ENCODE measurements at regions not wholly inside any gene's neighbourhood (a gene's known extent, or its start where the extent isn't known, plus 50 kb on each side); places are given as distances from the start of the nearest gene placed in this dataset.

DNA sequence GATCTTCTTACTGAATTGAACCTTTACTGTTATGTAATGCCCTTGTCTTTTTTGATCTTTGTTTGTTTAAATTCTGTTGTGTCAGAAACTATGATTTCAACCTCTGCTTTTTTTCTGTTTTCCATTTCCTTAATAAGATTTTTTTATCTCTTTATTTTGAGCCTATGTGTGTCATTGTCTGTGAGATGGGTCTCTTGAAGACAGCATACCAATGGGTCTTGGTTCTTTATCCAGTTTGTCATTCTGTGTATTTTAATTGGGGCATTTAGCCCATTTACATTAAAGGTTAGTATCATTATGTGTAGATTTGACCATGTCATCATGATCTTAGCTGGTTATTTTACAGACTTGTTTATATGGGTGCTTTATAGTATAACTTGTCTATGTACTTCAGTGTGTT is 1803.3 kb downstream of the SLITRK5 start:
- Histone ChIP-seq H3K36me3 (ENCODE audit: control insufficient read depth, insufficient read depth, low read length) (no peaks in the 10 kb centered on the region), H3K27me3 (ENCODE audit: control insufficient read depth, insufficient read depth, low read length) (no peaks in the 10 kb centered on the region), H3K4me3 (ENCODE audit: low read depth, low read length) (no peak overlapping the region), H3K9me3 (ENCODE audit: control insufficient read depth in 2 of 2, low read length in 2 of 2) (peaks cover 3 to 10% of the 10 kb centered on the region in 2 experiments), H3K27ac (ENCODE audit: insufficient read depth, low read length, poor library complexity, severe bottlenecking) (no peak overlapping the region), H3K4me1 (ENCODE audit: control insufficient read depth, insufficient read depth, low read length, poor library complexity, severe bottlenecking) (no peaks in the 10 kb centered on the region)
- ATAC-seq (ENCODE audit: low read depth in 2 of 2) (no peak), DNase-seq (no peak)
- H3K9me3 Mint-ChIP-seq: peaks cover 0 to 41% (median 16%) of the 10 kb centered on the region in 7 donors
- no peaks in the 10 kb centered on the region for H3K36me3 Mint-ChIP-seq
- no peaks in the 10 kb centered on the region for H3K4me1 Mint-ChIP-seq
- no peaks in the 10 kb centered on the region for H3K27me3 Mint-ChIP-seq
- H3K27ac Mint-ChIP-seq: no peak overlapping the region
- no peak overlapping the region for H3K4me3 Mint-ChIP-seq

DNA sequence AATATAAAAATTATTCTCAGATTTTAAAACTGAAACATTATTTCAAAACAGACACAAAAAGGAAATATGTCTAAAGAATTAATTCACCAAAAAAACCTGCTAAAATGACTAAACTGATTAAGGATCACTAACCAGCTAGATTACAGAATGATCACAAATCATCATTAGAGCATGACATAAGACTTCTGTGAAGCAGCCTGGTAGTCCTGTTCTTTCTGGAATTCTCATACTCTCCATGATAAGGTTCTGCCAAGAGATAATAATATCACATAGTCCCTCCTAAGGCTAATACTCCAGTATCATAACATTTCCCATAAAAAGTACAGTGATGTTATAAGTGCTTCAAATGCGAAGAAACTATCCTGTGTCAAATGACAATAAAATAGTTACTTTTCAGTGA is 1814.9 kb downstream of the SLITRK5 start:
- ATAC-seq (ENCODE audit: low read depth in 2 of 2): no peak
- Histone ChIP-seq H3K4me1 (ENCODE audit: control insufficient read depth, insufficient read depth, low read length, poor library complexity, severe bottlenecking) (no peaks in the 10 kb centered on the region), H3K27ac (ENCODE audit: insufficient read depth, low read length, poor library complexity, severe bottlenecking) (no peak overlapping the region), H3K4me3 (ENCODE audit: low read depth, low read length) (no peak overlapping the region), H3K36me3 (ENCODE audit: control insufficient read depth, insufficient read depth, low read length) (no peaks in the 10 kb centered on the region), H3K9me3 (ENCODE audit: control insufficient read depth in 2 of 2, low read length in 2 of 2) (peaks cover 0 to 2% of the 10 kb centered on the region in 2 experiments), H3K27me3 (ENCODE audit: control insufficient read depth, insufficient read depth, low read length) (no peaks in the 10 kb centered on the region)
- Mint-ChIP-seq H3K4me1 (no peaks in the 10 kb centered on the region), H3K4me3 (no peak overlapping the region), H3K27me3 (no peaks in the 10 kb centered on the region), H3K9me3 (peaks cover 0 to 6% (median 5%) of the 10 kb centered on the region in 7 donors), H3K36me3 (no peaks in the 10 kb centered on the region), H3K27ac (no peak overlapping the region)
- DNase-seq: no peak

DNA sequence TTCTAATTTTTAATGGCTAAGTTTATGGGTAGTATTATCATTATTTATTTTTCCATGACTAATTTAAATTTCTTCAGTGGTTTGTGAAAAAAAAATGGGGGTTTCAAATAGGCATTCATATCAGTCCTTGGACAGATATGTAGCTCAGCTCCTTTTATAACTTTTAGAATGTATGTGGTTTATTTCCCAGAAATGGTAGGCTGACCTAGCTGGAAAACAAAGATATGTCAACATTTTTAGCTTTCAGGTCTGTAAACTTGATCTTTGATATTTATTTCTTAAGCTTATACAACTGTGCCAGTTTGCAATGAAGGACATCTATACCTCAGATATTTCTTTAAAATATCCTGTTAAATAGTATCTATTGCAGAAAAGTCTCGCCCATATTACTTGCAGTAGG is 1815.5 kb downstream of the SLITRK5 start:
- Histone ChIP-seq H3K4me1 (ENCODE audit: control insufficient read depth, insufficient read depth, low read length, poor library complexity, severe bottlenecking) (no peaks in the 10 kb centered on the region), H3K27me3 (ENCODE audit: control insufficient read depth, insufficient read depth, low read length) (no peaks in the 10 kb centered on the region), H3K36me3 (ENCODE audit: control insufficient read depth, insufficient read depth, low read length) (no peaks in the 10 kb centered on the region), H3K4me3 (ENCODE audit: low read depth, low read length) (no peak overlapping the region), H3K9me3 (ENCODE audit: control insufficient read depth in 2 of 2, low read length in 2 of 2) (peaks cover 0 to 2% of the 10 kb centered on the region in 2 experiments), H3K27ac (ENCODE audit: insufficient read depth, low read length, poor library complexity, severe bottlenecking) (no peak overlapping the region)
- DNase-seq (no peak), ATAC-seq (ENCODE audit: low read depth in 2 of 2) (no peak)
- H3K27ac Mint-ChIP-seq: no peak overlapping the region
- H3K4me3 Mint-ChIP-seq: no peak overlapping the region
- H3K4me1 Mint-ChIP-seq: no peaks in the 10 kb centered on the region
- H3K27me3 Mint-ChIP-seq: no peaks in the 10 kb centered on the region
- H3K36me3 Mint-ChIP-seq: no peaks in the 10 kb centered on the region
- peaks cover 0 to 12% (median 7%) of the 10 kb centered on the region in 7 donors for H3K9me3 Mint-ChIP-seq

DNA sequence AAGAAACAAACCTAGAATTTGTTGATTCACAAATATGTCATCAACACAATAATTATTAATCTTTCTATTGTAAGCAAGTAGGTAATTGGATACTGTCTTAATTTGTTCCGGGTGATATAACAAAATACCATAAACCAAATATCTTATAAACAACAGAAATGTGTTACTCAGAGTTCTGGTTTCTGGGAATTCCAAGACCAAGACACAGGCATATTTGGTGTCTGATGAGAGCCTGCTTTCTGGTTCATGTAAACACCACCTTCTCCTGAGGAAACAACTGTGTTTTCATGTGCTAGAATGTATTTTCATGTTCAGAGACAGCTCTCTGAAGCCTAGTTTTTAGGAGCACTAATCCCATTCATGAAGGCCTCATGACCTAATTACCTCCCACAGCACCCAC is 1819.5 kb downstream of the SLITRK5 start:
- Mint-ChIP-seq H3K36me3 (no peaks in the 10 kb centered on the region), H3K4me1 (no peaks in the 10 kb centered on the region), H3K27me3 (no peaks in the 10 kb centered on the region)

DNA sequence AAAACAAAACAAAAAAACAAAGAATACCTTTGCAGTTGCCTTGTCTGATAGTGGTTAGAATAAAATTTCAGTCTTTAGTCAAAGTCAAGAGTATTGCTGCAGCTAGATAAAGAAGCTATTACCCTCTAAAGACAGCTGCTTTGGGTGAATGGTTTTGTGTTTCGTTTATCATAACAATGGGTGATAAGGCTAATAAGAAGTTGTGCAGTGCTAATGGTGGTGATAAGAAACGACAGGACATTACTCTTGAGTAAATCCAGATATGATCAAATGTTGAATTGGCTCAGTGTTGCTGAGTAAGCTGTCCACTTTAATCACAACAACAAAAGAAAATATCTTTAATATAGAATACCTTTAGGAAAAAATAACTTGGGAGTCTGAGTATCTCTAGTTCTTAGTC is 1825.3 kb downstream of the SLITRK5 start:
- Mint-ChIP-seq H3K9me3 (peaks cover 4 to 18% (median 12%) of the 10 kb centered on the region in 7 donors), H3K27me3 (no peaks in the 10 kb centered on the region), H3K36me3 (no peaks in the 10 kb centered on the region), H3K27ac (no peak overlapping the region), H3K4me1 (no peaks in the 10 kb centered on the region), H3K4me3 (no peak overlapping the region)
- no peak for ATAC-seq (ENCODE audit: low read depth in 2 of 2)
- no peak for DNase-seq
- H3K4me1 ChIP-seq (ENCODE audit: control insufficient read depth, insufficient read depth, low read length, poor library complexity, severe bottlenecking): no peaks in the 10 kb centered on the region
- H3K9me3 ChIP-seq (ENCODE audit: control insufficient read depth in 2 of 2, low read length in 2 of 2): no peaks in the 10 kb centered on the region
- H3K27ac ChIP-seq (ENCODE audit: insufficient read depth, low read length, poor library complexity, severe bottlenecking): no peak overlapping the region
- H3K27me3 ChIP-seq (ENCODE audit: control insufficient read depth, insufficient read depth, low read length): no peaks in the 10 kb centered on the region
- H3K36me3 ChIP-seq (ENCODE audit: control insufficient read depth, insufficient read depth, low read length): no peaks in the 10 kb centered on the region
- no peak overlapping the region for H3K4me3 ChIP-seq (ENCODE audit: low read depth, low read length)

More for the DNA sequence above, 1819.5 kb downstream of the SLITRK5 start:
- no peak overlapping the region for H3K4me3 ChIP-seq (ENCODE audit: low read depth, low read length)
- DNase-seq (no peak), ATAC-seq (ENCODE audit: low read depth in 2 of 2) (no peak)
- no peaks in the 10 kb centered on the region for H3K36me3 ChIP-seq (ENCODE audit: control insufficient read depth, insufficient read depth, low read length)
- no peaks in the 10 kb centered on the region for H3K9me3 ChIP-seq (ENCODE audit: control insufficient read depth in 2 of 2, low read length in 2 of 2)
- H3K4me1 ChIP-seq (ENCODE audit: control insufficient read depth, insufficient read depth, low read length, poor library complexity, severe bottlenecking): no peaks in the 10 kb centered on the region
- H3K27ac ChIP-seq (ENCODE audit: insufficient read depth, low read length, poor library complexity, severe bottlenecking): no peak overlapping the region
- Mint-ChIP-seq H3K9me3 (peaks cover 4 to 18% (median 9%) of the 10 kb centered on the region in 7 donors), H3K27ac (no peak overlapping the region), H3K4me3 (no peak overlapping the region)
- no peaks in the 10 kb centered on the region for H3K27me3 ChIP-seq (ENCODE audit: control insufficient read depth, insufficient read depth, low read length)

DNA sequence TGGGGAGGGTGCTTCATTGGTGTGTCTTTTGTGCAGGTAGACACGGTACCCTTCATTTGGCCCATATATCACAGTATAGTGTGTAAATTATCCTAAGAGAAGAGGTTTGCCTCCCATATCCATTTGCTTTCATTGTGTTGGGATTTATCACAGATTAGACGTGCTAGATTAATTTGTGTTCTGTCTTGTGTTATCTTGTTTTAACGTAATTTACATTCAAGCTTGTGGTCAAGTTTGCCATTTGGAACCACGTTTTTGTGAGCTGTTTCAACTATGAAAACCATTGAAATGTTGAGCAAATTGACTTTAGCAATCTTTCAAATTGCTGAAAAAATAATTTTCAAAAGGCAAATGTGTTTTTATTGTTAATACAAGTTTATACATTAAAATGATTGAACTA is 1826.5 kb downstream of the SLITRK5 start:
- Histone ChIP-seq H3K9me3 (ENCODE audit: control insufficient read depth in 2 of 2, low read length in 2 of 2) (no peaks in the 10 kb centered on the region), H3K27me3 (ENCODE audit: control insufficient read depth, insufficient read depth, low read length) (no peaks in the 10 kb centered on the region), H3K27ac (ENCODE audit: insufficient read depth, low read length, poor library complexity, severe bottlenecking) (no peak overlapping the region), H3K36me3 (ENCODE audit: control insufficient read depth, insufficient read depth, low read length) (no peaks in the 10 kb centered on the region), H3K4me3 (ENCODE audit: low read depth, low read length) (no peak overlapping the region), H3K4me1 (ENCODE audit: control insufficient read depth, insufficient read depth, low read length, poor library complexity, severe bottlenecking) (no peaks in the 10 kb centered on the region)
- Mint-ChIP-seq H3K27me3 (no peaks in the 10 kb centered on the region), H3K27ac (no peak overlapping the region), H3K4me1 (no peaks in the 10 kb centered on the region), H3K36me3 (no peaks in the 10 kb centered on the region), H3K4me3 (no peak overlapping the region), H3K9me3 (peaks cover 0 to 14% (median 8%) of the 10 kb centered on the region in 7 donors)
- DNase-seq: no peak
- ATAC-seq (ENCODE audit: low read depth in 2 of 2): no peak

DNA sequence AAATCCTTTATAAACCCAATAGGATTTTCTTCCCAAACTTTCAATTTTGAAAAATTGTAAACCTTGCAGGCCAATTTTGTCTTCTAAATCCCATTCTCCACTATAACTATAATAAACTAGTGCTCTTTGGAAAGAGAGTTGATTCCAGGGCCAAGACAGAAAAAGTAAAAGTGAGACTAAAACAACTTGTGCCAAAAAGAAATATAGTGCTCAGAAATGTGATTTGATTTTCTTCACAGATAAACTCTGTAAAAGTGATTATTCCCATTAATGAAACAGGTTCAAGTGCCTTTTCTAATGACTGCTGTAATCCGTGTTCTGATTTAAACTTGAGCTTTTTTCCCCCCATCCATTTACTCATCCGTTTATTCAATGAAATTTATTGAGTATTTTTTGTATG is 1831.1 kb downstream of the SLITRK5 start:
- H3K27ac ChIP-seq (ENCODE audit: insufficient read depth, low read length, poor library complexity, severe bottlenecking): no peak overlapping the region
- no peaks in the 10 kb centered on the region for H3K36me3 ChIP-seq (ENCODE audit: control insufficient read depth, insufficient read depth, low read length)
- no peak overlapping the region for H3K4me3 ChIP-seq (ENCODE audit: low read depth, low read length)
- H3K9me3 ChIP-seq (ENCODE audit: control insufficient read depth in 2 of 2, low read length in 2 of 2): no peaks in the 10 kb centered on the region
- no peak for DNase-seq
- Mint-ChIP-seq H3K36me3 (no peaks in the 10 kb centered on the region), H3K27ac (no peak overlapping the region), H3K9me3 (peaks cover 0 to 9% (median 4%) of the 10 kb centered on the region in 7 donors), H3K4me1 (no peaks in the 10 kb centered on the region), H3K27me3 (no peaks in the 10 kb centered on the region), H3K4me3 (no peak overlapping the region)
- ATAC-seq (ENCODE audit: low read depth in 2 of 2): no peak
- H3K4me1 ChIP-seq (ENCODE audit: control insufficient read depth, insufficient read depth, low read length, poor library complexity, severe bottlenecking): no peaks in the 10 kb centered on the region
- no peaks in the 10 kb centered on the region for H3K27me3 ChIP-seq (ENCODE audit: control insufficient read depth, insufficient read depth, low read length)

DNA sequence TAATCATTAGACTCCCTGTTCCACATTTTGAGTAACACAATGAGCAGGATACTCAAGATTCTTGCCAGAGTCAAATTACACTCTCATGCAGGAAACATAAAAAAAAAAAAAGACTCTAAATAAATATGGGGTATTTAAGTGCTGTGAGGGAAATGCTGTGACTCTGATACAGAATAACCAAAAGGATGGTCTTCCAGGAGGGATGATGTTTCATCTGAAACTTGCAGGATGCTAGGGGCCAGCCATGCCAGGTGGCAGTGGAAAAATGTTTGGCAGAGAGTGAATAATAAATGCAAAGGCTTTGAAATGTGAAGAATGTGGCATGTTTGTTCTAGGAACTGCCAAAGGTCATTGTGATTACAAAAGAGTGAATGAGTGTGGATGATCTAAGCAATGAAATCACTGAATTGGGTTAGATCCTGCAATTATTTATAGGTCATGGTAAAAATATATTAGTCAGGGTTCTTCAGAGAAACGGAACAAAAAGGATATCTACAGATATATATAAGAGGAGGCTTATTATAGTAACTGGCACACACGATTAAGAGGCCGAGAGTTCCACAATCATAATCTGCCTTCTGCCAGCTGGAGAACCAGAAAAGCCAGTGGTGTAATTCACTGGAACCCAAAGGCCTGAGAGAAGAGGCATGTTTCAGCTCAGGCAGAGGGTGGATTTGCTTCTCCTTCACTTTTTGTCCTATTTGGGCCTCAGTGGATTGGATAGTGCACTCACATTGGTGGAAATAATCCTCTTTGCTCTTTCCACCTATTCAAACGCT is 1832.8 kb upstream of the MIR17HG start:
- Histone ChIP-seq H3K9me3 (ENCODE audit: control insufficient read depth in 2 of 2, low read length in 2 of 2) (peaks cover 2 to 4% of the 10 kb centered on the region in 2 experiments), H3K27me3 (ENCODE audit: control insufficient read depth, insufficient read depth, low read length) (no peaks in the 10 kb centered on the region), H3K4me1 (ENCODE audit: control insufficient read depth, insufficient read depth, low read length, poor library complexity, severe bottlenecking) (no peaks in the 10 kb centered on the region), H3K4me3 (ENCODE audit: low read depth, low read length) (no peak overlapping the region), H3K27ac (ENCODE audit: insufficient read depth, low read length, poor library complexity, severe bottlenecking) (no peak overlapping the region), H3K36me3 (ENCODE audit: control insufficient read depth, insufficient read depth, low read length) (no peaks in the 10 kb centered on the region)
- ATAC-seq (ENCODE audit: low read depth in 2 of 2) (no peak), DNase-seq (no peak)
- peaks cover 4 to 14% (median 8%) of the 10 kb centered on the region in 7 donors for H3K9me3 Mint-ChIP-seq
- H3K4me1 Mint-ChIP-seq: no peaks in the 10 kb centered on the region
- no peak overlapping the region for H3K4me3 Mint-ChIP-seq
- no peaks in the 10 kb centered on the region for H3K36me3 Mint-ChIP-seq
- no peaks in the 10 kb centered on the region for H3K27me3 Mint-ChIP-seq
- H3K27ac Mint-ChIP-seq: no peak overlapping the region

Data from CD4-positive, CD25-positive, alpha-beta regulatory T cell (primary cell).